GM19328 (cell line): ENCODE measurements at regions not wholly inside any gene's neighbourhood (a gene's known extent, or its start where the extent isn't known, plus 50 kb on each side); places are given as distances from the start of the nearest gene placed in this dataset.

ENCODE experiments used
- ATAC-seq: cut with Tn5 transposase; IDR thresholded peaks from one replicate; pipeline ENCODE4 v1.9.1; 2021; ENCODE audit warnings: mild to moderate bottlenecking, moderate library complexity; ENCODE audit not compliant: unreplicated experiment

DNA sequence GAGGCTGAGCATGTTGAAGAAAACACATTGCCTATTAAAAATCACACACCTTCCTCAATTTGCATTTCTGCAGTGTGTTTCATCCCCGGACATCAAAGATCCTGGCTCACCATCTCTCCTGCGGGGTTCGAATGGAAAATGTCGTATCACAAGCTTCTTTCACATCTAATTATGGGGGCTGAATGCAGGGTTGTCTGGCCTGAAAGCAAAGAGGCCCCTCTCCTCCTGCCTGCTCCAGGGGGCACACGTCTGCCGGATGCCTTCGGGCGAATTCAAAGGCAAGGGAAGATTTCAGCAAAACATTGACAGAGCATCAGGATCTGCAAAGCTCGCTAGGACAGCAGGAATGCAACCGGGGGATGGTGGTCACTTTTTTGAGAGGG lies 1447.7 kb downstream of the TBC1D22A start:
- no peak for ATAC-seq

DNA sequence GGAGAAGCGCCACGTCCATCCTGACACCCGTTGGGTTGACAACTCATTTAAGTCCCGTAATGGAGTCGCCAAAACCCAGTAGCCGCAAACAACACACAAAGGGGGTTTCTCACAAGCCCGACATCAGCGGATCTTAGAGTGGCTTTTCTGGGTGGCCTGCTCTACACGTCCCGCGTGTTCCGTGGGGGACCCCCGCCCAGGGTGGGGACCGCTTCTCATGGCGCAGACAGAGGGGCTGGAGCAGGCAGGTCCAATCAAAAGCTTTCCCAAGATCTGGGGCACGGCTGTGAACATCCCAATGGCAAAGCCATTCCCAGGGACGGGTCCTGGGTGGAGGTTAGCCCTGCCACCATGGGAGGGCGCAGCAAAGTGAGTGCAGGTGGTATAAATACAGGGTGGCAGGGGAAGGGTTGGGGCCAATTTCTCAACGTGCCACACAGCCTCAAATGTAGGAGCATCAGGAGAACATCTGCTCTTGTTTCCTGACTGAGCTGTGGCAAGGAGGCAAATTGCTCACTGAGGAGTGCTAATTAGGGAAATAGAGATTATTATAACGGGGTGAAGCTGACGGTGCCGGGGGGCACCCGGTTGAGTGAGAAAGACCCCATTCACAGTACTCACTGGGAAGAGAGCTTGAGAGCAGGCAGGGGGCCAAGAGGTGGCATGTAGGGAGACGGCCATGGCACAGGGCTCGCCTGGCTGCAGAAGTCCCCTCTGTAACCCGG lies 1447.2 kb downstream of the TBC1D22A start:
- ATAC-seq: no peak

- no peak for ATAC-seq
These were observed 1446.4 kb downstream of the TBC1D22A start for GRCh38 chr22:48208894-48209293.

DNA sequence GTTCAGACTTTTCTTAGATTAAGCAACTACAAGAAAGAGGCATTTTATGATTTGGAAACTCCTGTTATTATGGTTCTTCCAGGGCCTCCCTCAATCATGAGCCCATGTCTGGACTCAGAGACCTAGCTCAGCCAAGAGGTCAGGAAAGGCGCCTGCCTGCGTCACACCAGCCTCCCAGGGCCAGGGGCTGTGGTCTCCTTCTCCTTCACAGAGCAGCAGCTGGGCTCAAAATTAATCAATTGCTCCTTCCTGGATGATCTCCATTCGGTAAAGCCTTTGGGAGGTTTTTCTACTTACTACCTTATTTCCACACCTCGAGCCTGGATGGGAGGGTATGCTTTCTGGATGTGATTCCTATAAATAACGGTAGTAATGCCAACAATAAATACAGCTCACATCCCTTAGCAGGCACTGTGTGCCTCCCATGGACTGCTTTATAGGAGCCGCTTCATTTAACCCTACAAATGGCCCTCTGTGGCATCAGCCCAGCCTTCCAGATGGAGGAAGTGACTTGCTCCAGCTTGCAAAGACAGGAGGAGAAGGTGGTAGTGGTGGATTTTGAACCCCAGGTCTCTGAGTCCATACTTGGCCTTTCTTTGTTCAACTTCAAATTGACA lies 1445.6 kb downstream of the TBC1D22A start:
- no peak for ATAC-seq

- ATAC-seq: no peak
These were observed 1443.3 kb downstream of the TBC1D22A start for GRCh38 chr22:48205790-48206189.

- ATAC-seq: no peak
These were observed 1442.7 kb downstream of the TBC1D22A start for GRCh38 chr22:48205161-48205560.

GRCh38 chr22:48204296-48204695 lies 1441.8 kb downstream of the TBC1D22A start:
- no peak for ATAC-seq

DNA sequence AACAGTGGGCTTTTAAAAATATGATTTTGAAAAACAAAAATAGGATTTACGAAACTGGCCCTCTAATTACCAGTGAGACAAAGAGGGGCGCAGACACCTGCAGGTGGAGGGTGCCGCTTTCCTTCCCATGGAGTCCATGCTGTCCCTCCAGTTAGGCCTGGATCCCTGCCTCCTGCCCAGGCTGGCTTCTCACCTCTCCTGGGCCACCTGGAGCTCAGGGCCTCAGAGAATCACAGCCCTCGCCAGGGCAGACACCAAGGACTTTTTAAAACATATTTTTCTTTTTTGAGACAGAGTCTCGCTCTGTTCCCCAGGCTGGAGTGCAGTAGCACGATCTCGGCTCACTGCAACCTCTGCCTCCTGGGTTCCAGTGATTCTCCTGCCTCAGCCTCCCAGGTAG lies 1437.2 kb downstream of the TBC1D22A start:
- no peak for ATAC-seq

GRCh38 chr22:48198489-48199459 lies 1436.3 kb downstream of the TBC1D22A start:
- ATAC-seq: no peak

DNA sequence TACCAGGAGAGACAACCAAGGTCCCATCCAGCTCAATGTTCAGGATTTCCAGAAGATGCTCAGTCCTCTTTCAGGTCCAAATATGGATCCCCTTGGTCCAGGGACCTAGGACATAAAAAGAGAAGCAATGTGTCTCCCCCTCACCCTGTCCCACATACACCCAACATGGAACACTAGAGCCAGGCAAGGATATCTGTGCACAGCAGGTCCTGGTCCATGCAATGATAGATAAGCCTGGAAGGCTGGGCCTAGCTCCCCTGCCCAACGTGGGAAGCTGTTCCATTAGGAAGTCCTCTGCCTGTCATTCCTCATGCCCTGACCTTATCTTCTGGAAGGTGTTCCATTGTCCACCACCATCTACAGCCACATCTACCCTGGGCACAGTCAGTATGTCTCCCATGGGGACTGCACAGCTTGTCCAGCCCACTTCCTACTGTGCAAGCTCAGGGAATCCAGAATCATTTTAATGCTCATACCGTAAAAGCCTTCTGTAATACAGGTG lies 1434.8 kb downstream of the TBC1D22A start:
- no peak for ATAC-seq

- no peak for ATAC-seq
These were observed 1430.5 kb downstream of the TBC1D22A start for GRCh38 chr22:48192920-48193319.

- ATAC-seq: no peak
These were observed 1429.6 kb downstream of the TBC1D22A start for GRCh38 chr22:48192071-48192470.

DNA sequence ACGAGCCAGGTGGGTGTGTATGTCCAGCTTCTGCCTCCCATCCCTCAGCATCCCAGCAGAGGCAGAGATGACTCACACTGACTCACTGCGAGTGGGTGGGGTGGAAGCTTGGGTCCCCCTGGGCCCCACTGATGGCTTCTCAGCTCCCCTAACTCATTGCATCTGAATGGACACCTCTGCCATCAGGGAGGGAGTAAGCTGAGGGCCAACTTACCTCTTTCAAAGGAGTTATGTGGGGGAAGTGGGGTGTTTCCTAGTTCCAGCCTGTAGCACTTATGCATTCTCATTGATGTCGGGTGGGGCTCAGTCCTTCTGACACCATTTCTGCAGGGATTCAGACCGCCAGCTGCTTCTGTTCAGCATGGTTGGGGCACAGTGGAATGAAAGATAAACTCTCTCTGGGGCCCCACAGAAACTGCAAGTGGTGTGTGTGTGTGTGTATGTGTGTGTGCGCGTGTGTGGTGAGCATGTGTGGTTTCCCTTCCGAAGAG lies 1425.8 kb downstream of the TBC1D22A start:
- ATAC-seq: no peak

DNA sequence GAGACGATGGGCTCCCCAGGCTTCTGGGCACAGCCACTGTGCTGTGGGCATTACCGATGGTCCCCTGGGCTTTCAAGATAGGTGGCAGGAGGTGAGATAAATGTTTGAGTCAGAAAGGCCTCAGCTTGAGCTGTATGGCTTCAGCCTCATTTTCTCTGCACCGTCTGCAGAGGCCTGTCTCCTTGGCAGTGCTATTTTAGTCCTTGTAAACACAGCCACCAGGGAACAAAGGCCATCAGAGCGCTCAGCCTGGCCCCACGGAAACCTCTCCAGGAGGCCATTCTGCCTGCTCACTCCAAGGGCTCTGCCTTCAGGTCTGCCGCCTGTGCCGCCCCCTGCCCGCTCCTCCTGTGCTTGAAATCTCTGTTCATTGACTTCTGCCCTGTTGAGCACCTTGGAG lies 1424.9 kb downstream of the TBC1D22A start:
- ATAC-seq: no peak

DNA sequence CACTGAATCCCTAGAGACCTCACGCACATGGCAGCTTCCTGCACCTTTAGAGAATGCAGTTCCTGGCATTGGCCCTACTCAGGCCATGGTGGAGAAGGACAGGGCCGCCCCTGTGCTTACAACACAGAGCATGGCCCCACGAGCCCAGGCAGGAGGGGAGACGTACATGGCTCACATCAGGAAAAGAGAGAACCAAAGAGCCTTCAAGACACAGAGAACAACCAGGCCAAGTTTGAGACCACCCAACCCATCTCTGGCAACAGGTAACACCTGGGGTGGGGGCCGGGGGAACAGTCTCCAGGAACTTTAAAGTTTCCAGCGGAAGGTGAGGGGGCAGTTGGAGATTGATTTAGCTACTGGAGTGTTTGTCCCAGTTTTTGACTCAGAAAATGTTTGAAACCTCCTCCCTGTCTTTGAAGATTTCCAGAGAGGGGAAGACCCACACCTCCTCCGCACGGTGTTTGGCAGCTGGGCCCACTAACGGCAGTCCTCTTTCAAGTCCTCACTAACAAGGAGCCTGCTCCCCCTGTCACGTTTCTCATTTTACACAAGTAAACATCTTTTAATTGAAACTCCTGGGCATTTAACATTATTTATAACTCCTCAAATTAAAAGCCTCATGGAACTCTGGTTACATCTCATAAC lies 1423.8 kb downstream of the TBC1D22A start:
- no peak for ATAC-seq

DNA sequence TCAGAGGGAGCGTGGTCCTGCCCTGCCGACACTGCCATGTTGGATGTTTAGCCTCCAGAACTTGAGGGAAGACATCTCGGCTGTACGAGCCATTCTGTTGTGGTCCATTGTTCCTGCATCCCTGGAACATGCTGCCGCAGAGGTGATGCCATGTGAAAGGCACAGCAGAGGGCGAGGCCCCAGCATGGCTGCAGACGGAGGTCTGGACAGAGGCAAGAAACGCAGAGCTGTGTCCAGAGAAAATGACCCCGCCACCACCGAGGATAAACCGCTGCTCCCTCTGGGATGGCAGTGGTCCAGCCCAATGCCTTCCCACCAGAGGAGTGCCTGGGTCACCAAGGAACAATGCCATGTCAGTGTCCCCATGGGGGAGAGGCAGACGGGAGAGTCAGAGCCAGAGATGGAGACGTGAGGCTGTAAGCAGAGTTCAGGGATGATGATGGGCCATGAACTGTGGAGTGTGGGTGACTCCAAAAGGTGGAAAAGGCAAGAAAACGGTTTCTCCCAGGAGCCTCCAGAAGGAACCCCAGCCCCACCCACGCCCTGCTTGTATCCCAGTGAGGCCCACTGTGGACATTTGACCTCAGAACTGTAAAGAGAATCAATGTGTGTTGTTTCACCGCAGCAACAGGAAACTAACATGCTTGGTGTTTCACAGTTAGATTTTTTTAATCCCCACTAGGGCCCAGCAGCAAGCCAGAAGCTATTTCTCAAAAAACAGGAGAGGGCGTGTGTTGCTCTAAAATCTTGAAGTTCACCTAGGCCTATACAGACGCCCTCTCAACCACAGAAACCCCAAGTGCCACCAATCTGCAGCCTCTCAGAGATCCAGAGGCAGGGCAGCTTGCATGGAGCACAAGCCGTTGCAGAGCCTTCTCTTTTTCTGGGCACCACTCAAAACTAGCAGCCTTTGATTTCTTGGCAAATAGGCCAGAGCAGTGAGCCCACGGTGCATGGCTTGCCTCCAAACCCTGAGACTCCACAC lies 1422.9 kb downstream of the TBC1D22A start:
- no peak for ATAC-seq

GRCh38 chr22:48182846-48183805 lies 1420.7 kb downstream of the TBC1D22A start:
- ATAC-seq: no peak

DNA sequence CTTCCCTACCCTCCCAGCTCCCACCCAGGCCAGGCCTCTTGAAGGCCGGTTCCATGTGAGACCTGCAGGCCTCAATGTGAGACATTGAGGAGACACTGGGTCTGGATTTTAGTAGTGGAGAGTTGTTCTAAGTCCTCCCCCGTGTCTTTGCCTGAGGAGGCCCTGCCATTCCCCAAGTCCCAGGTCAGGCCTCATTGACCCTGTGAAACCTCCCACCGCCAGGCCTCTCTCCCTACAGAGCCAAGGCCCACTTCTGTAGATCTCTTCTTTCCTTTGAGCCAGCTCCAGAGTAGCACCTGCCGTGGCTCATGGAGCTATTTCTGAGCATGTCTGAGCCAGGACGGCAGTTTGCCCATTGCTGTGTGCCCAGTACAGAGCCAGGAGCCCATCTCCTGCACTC lies 1419.6 kb downstream of the TBC1D22A start:
- ATAC-seq: no peak
